HG03442 (cell line): ENCODE measurements at regions not wholly inside any gene's neighbourhood (a gene's known extent, or its start where the extent isn't known, plus 50 kb on each side); places are given as distances from the start of the nearest gene placed in this dataset.

Experiments
- ATAC-seq: cut with Tn5 transposase; IDR thresholded peaks from one replicate; pipeline ENCODE4 v1.9.1; 2021; ENCODE audit warnings: mild to moderate bottlenecking, moderate library complexity; ENCODE audit not compliant: unreplicated experiment

GRCh38 chr1:59046730-59047157 lies 250.2 kb upstream of the FGGY start:
- ATAC-seq = peak; percentile 89

- no peak for ATAC-seq
These were observed 245.9 kb upstream of the FGGY start for GRCh38 chr1:59051007-59051406.

DNA sequence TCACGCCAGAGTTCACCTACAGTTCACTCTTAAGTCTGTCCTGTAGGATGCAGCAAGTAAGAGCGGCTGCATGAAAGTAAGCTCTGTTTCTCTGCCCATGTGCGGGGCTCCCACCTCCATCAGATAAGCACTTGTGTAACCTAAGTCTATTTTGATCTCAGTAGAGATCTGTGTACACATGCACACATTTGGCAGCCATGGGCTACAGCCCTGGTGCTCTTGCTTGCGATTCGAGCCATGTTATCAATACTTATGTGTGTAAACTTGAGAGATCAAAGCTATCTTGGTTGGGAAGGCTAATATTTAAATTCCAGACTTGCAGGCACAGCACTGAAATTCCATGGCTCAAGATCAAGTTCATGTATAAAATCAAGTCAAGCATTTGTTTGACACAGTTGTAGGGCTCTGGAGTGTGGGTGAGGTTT lies 244.7 kb upstream of the FGGY start:
- no peak for ATAC-seq

- ATAC-seq = no peak
These were observed 242.7 kb upstream of the FGGY start for GRCh38 chr1:59054172-59054571.

DNA sequence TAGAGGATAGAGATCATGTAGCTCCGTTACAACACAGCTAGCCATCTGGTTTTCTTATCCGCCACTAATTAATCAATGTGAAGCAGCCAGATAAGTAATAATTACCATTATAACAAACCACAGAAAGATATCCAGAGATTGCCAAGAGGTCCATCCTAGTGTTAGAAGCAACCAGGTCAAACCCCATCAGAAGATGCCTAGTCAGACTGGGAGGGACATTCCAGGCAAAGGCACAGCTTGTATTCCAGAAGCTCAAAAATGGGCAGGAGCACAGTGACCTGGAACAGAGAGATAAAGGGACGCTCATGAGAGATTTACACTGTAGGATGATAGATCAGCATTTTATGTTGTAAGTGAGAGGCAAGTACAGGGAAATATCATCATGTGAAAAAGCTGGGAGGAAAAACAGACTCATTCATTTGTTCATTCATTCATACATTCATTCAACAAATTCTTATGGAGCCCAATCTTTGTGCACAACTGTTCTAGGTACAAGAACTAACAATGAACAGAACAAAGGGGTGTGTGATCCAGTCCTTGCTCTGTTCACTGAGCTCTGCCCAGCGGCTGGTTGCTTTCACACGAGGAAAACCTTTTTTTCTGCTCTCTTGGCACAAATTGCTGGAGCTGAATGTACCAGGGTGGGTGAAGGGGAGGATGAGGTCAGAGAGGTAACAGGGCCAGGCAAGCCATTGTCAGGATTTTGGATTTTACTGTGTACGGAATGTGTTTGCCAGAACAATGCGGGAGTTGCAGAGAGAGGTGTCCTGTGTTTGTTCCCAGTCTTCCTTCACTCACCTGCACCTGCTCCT lies 240.8 kb upstream of the FGGY start:
- ATAC-seq = no peak

- no peak for ATAC-seq
These were observed 239.6 kb upstream of the FGGY start for GRCh38 chr1:59057211-59057694.

- ATAC-seq = no peak
These were observed 239.1 kb upstream of the FGGY start for GRCh38 chr1:59057796-59058195.

DNA sequence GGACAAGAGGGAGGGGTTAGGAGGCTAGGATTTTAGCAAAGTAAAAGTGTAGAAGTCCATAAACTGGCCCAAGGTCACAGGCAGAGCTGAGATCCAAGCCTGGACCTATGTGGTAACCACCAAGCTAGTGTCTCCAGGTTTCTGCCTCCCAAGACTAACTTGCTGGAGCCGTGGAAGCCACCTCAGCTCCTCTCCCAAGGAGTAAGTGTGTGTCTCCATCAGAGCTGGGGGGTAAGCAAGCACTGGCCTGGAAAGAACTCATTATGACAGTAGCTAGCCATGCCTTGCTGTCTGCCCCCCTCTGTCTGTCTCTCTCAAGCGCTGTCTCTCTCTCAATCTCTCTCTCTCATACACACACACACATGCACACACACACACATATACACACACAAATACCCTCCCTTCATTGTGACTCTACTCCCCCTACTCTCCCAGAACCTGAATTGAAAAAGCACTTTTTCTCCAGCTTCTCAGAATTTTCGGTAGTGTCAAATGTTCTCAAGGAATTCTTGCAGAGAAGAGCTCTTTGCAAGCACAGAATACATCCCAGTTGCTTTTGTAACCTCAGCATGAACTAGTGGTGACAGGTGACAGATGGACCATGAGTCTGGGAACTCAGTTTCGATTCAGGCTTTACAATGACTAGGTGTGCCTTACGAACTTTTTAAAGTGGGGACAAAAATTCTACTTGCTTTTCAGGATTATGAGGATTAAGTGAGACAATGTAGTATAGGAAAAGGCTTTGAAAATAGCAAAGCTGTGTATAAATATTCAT lies 238.0 kb upstream of the FGGY start:
- ATAC-seq = no peak

DNA sequence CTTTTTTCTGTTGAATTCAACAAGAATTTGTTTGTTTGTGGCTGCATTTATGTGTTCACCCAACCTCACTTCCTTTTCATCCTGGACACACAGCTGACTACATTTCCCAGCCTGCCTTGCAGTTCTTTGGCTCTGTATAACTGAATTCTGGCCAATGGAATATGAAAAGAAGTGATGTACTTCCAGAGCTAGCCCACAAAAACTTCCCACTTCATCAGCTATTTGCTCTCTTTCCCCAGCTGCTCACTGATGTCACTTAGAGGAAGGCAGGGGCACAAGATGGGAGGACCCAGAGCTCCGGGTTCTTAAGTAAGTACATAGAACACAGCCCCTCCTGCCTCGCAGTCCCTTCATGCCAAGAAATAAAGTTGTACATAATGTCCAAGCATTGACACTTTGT lies 235.0 kb upstream of the FGGY start:
- ATAC-seq = no peak

- ATAC-seq = no peak
These were observed 234.2 kb upstream of the FGGY start for GRCh38 chr1:59062743-59063142.

GRCh38 chr1:59063501-59063900 lies 233.4 kb upstream of the FGGY start:
- no peak for ATAC-seq

GRCh38 chr1:59064592-59064991 lies 232.3 kb upstream of the FGGY start:
- no peak for ATAC-seq

DNA sequence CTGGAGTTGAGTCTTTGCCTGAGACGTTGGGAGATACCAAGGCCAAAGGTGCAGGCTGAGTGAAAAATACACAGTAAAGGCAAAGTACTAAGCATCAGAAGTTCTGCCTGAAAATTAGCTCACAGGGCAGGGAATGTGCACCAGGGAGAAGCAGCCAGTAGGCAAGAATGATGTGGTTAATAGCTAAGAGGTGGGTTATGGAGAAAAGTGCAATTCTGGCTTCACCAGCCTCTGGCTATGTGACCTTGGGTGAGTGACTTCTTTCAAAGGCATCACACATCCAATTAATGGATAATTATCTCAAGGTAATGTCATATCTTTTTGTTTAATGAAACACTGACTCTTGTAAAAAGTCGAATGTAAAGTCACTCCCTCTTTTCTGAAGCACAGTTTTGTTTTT lies 230.7 kb upstream of the FGGY start:
- ATAC-seq = no peak

- ATAC-seq = no peak
These were observed 226.3 kb upstream of the FGGY start for GRCh38 chr1:59070610-59071009.

- ATAC-seq = no peak
These were observed 225.6 kb upstream of the FGGY start for GRCh38 chr1:59071289-59071688.

GRCh38 chr1:59071876-59072582 lies 224.9 kb upstream of the FGGY start:
- no peak for ATAC-seq

- ATAC-seq = no peak
These were observed 224.3 kb upstream of the FGGY start for GRCh38 chr1:59072583-59072947.

- ATAC-seq = no peak
These were observed 222.3 kb upstream of the FGGY start for GRCh38 chr1:59074598-59074997.

GRCh38 chr1:59075021-59075420 lies 221.9 kb upstream of the FGGY start:
- no peak for ATAC-seq

DNA sequence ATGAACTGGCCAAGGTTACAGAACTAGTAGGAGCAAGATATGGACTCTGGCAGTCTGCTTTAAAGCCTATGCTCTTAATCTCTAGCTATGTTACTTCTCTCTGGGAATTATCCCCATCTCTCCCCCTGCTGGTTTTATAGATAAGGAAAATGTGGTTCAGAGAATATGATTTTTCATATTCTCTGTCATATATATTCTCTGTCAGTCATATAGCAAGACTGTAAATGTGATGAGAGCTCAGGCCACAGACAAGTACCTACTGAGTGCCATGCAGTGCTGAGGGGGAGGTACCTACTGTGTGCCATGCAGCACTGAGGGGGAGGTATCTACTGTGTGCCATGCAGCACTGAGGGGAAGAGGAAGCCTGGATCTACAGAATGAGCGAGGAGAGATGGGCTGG lies 220.3 kb upstream of the FGGY start:
- no peak for ATAC-seq

DNA sequence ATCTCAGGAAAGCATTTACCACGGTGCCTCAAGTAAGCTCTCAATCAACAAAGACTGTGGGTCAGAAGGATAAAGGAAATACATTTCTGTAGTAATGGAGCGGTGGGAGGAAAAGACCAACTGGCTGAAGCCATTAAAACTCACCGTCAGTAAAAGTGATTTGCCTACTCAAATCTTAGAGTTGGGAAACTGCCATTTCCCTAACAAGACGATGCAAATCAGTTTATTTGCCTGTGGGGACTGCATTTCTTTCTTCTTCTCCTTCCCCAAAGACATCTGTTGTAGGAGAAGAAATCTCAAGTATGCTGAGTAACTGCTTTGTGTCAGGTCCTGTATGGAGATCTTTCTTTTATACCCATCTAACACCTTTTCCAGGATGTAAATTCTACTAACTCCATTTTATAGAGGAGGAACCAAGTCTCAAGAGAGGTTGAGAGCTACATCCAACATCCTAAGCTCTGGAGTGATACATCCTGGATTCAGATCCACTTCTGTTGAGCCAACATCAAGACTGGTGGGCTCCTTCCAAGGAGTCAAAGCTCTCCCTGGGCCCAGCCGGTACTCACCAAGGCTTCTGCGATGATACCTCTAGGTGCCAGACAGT lies 219.3 kb upstream of the FGGY start:
- no peak for ATAC-seq
